NCI-H510A (cell line): ENCODE measurements at regions not wholly inside any gene's neighbourhood (a gene's known extent, or its start where the extent isn't known, plus 50 kb on each side); places are given as distances from the start of the nearest gene placed in this dataset.

ENCODE experiments used
- DNase-seq: peaks from one replicate; lab custom pipeline; 2025; lab: John Stamatoyannopoulos, UW

DNA sequence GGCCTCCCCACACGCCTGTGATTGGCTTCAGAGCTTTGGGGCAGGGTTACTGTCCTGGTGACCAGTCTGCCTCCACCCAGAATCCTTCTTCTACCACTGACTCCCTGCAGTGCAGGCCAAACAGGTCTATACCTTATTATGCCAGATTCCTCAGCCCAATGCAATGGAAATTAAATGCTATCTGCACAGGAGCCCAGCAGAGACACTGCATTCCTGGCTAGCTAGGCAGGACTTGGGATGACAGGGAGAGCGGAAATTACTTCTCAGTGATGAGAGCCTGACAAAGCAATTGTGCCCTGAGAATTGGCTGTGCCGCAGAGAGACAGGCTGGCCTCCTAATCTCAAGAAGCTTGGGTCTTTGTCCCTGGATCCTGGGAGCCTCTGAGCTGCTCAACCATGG, 143.8 kb upstream of the NCAM1 start:
- no peak for DNase-seq

DNA sequence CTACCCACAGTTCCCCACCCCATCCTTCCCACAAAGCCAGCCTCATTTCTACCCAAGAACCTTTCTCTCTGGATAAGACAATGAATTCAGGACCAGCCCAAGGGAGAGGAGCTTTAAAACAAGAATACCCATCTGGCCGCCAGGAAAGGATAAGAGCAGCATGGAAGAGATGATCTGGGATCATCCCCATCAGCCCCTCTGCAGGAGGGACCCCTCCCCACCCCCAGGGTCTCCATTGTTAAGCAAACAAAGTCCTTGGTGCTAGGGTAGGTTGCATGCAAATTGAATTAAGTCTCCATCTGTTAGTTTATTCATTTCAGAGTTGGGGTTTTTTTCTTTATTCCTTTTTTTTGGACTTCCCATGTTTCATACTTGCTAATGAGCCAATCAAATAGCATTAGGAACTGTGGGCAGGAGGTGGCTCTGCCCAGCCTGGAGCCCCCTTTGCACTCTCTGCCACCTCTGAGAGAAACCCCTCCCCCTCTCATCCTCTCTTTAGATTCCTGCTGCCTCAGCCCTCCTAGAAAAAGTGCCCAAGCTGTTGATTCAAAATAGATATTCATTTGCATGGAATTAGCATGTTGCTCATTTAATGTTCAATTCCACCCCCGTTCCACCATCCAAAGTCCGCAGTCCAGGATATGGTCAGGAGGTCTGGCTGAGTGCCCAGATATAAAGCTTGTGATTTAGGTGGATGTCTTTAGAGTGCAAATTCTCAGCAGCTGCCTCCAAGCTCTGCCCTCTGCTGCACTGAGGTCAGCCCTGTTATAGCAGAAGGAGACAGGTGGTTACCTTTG, 138.5 kb upstream of the NCAM1 start:
- peak; percentile 20 for DNase-seq

DNA sequence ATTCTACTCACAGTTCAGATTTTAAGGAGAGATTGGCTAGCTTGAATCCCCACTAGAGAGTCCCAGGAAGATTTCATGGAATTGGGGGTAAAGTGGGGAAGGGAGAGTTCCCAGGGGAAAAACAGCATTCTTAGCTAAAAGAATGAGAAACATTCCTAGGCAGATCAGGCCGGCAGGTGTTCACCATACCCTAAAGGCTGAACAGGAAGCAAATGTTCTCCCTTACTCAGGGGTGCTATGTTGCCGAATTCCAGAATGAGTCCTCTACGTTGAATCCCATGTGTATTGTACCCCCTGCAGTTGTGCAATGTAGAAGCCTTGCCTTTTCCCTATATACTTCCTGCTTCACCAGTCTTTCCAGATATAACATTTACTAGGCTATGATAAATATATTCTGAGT, 135.2 kb upstream of the NCAM1 start:
- DNase-seq, result no peak

DNA sequence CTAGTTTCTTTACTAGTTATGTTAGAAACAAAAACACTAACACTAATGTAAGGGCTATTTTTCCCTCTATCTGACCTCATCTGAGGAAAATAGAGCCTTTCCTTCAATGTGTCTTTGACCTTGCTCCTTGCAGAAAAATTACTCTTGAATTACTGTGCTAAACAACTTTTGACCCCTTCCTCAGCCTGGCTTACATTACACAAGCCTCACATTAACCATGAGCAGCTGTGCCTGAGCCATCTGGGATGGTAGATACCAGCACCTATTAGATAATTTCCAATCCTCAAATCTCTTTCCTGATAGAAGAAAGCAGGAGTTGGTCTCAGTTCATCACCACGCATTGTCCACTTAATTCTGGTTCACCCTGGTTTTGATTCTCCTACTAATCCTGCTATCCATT, 134.4 kb upstream of the NCAM1 start:
- no peak for DNase-seq

DNA sequence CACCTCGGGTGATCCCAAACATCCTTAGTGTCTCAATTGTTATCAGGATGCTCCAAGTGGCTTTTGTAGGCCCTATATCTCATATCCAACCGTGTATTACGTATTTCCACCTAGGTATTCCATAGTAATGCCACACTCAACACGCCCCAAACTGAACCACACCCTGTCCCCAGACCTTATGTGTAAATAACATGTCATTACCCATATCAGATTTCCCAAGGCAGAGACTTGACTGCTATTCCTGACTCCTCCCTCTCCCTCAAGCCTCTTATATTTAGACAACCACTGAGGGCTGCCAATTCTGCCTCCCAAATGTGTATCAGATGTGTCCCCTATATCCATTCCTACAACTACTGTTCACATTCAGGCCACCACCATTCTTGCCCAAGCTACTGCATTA, 132.8 kb upstream of the NCAM1 start:
- no peak for DNase-seq

DNA sequence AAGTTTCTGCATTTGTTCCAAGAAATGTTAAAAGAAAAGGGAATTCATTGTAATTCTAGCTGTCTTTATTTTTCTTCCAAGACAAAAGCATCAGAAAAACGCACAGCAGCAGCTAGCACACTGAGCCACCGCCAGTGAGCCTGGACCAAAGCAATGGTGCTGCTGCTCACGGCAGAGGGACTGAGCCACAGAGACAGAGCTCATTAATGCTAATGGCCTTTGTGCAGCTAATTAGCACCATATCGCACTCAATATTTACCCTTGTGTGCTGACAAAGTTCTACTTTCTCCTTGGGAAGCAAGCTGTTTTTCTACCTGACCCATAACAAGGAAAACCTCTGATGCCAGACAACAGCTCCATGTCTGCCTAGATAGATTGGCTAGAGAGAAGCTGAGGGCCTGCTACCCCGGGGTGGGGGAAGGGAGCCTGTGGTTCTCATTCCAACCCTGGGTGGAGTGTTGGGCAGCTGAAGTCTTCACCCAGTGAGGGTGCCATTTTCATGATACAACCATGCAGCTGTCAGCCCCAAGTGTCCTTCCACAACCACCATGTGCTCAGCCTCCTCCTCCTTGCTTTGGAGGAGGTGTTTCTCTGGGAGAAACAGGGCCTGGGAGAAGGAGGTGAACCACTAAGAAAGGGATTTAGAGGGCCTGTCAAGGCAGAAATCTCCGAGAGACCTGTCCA, 131.1 kb upstream of the NCAM1 start:
- DNase-seq, result no peak

DNA sequence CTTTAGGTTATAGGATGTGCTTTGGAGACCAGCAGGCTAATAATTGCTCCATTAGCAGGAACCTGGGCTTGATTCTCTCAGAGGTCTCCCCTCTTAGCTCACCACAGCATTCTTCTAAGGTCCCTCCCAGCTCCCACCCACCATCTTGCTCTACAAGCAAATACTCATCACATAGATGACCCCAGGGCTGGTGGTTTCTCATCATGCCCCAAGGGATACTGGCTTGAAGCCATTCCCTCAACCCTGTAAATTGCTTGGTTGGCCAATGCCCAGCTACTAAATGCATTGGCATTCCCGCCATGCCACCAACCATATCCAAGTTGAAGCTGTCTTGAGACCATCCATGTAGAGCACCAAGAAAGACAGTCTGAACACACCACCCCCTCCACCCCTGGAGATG, 130.2 kb upstream of the NCAM1 start:
- DNase-seq, result no peak

DNA sequence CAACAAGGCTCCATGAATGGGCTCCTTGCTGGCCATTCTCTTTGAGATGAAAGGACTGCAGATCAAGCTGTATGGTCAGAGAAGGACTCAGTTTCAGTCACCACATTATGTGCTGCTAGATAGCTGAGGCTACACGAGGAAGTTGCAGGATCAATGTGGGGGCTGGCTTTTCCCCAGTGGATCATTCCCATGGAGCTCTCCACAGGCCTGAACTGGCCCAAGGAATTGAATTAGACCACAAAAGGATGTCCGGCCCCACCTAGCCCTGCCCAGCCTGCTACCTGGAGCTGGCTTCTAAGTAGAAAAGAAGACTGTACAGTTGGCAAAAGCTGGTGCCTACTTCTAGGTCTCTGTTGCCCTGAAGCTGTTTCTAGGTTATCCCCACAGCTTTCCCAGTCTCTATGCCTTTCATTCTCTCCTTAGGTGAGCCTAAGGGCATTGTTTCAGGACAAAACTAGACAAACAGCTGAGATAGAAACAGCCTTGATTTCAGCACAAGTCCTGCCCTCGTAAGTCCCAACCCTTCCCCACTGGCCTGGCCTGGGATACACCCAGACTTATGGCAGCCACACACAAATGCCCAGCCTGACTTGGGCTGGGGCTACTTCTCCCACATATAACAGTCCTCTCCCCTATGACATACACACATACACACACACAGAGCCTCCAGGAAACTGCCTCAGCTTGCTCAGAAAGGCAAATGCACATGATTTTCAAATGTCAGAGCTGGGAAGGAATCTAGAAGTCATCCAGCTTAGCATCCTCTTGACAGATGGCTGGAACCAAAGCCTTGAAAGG, 129.1 kb upstream of the NCAM1 start:
- DNase-seq, result no peak

DNA sequence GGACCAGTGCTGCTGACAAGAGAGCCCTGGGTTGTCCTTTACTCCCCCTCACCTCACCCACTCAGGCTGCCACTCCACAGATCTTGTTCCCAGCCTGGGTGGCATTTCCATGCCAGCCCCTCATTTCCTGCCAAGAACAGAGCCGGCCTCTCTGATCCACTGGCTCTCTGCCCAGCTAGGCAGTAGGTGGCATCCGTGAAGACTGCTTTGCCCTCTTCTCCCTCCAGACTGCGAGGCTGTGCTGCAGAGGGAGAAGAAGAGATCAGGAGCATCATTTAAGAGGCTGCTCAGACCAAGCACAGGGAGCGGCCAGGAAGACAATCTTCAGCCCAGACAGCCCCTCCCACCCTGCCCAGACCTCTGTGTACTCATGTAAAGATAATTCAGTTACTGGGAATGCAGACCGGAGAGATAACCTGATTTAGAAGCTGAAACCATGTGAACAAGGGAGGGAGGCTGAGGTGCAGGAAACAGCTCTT, 126.9 kb upstream of the NCAM1 start:
- no peak for DNase-seq

DNA sequence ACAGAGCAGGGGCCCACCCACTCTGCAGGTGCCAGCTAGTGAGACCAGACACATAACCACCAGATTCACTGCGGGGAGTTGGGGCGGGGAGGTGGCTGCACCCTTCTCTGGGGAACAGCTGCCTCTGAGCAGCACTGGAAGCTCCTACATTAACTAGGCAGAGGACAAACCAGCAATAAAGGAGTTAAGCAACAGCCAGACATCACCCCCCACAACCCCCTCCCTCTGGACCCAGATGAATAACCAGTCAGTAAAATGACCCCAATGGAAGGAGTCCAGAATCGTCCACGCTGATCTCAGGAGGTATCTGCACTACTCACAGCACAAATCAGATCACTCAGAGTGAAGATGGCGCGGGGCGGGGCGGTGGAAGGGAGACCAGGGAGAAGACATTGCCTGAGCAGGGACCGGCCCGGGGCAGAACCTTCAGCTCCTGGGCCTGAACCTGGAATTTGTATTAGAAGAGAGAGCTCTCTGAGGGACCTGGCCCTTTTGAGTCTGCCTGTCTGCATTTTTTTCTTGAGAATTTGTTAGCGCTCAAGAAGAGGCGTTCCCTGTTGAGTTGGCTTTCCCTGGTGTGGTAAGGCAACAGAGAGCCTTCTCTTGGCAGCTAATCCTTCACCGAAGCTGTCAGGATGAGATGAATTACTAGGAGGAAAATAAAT, 125.5 kb upstream of the NCAM1 start:
- DNase-seq, result no peak

DNA sequence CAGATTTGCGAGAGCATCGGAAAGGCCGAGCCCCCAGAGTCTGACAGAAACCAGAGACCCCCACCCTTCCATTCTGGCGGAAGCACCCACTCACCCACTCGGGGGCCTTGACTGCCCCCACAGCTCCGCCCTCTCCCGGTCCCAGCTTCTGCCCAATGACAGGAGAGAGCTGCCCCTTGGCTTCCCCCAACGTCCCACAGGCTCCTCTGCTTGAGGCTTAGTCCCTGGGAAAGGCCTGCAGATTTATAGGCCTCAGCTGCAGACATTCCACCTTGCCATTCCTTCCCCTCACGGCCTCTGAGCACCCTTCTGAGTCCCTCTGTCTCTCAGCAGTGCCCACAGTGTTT, 125.0 kb upstream of the NCAM1 start:
- no peak for DNase-seq

DNA sequence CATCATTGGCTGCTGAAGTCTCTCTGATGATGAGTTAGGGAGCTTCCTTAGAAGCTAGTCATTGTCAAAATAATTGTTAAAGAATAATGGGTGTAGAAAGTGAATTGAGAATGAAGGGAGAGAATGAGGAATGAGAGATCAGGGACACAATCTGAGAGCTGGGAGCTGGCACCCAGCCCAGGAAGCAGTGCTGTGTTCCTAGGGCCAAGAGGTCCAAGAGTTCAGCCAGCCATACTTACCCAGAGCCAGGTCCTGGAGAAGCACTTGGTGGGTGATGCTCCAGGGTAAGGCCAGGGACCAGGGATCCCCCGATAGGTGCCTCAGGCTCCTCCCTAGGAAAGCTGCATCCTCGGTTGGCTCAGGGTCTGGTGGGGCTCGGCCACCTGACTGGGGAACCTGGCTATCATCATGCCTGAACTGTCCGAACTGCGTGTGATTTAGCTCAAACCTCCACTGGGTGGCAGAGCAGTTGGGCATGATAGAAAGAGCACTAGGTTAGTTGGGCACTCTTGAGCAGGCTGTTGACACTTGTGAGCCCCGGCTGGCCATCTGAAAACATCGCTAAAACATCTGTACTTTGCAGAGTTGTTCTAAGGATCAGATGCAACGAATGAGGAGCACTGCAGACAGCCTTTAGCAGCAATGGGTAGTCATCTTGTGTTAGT, 123.9 kb upstream of the NCAM1 start:
- peak; percentile 16 for DNase-seq

DNA sequence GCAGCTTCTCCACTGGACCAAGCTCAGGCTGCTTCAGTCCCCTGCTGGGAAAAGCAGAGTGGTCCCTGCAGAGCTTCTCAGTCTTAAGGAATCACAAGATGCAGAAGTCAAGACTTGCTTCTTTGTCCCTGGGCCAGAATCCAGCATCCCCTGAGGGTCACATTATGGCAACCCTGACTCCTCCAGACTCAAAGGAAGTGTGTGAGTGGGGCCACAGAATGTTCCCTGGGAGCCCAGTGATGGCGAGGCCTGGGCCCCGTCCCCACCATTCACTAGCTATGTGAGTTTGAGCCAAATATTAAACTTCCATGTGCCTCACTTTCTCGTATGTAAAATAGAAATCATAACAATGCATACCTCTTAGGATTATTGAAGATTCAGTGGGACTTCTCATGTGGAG, 122.2 kb upstream of the NCAM1 start:
- no peak for DNase-seq

DNA sequence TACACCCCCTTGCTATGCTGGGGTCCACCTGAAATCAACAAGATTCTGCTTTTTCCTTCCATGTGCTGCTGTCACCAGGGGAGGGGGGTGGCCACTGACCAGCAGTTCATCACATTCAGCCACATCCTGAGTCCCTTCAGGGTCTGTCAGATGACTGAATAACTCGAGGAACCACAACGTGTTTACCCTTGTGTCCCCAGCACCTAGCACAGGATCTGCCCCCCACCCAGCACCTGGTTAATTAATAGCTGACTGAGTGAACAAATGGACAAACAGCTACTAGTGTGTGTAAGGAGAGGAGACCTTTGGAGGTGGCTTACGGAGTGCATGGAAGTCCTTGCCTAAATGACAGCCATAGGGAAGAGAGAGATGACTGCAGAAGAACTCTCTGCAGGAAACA, 119.5 kb upstream of the NCAM1 start:
- no peak for DNase-seq

DNA sequence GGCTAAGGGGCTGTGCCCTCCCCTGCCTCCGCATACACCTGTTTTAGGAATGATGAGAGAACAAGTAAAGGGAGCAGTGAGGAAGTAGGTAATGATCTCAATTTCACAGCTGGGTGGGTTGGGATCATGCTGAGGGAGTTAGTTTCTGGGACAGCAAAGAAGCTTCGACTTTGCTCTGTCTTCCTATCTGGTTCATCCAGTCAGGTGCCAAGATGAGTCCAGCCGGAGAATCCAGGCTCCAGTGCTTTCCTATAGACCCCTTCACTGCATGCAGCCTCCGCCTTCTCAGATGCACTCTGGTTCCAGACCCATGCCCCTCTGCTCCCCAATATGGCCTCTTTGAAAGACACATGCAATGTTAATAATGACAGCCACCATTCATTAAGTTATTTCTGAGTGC, 119.1 kb upstream of the NCAM1 start:
- DNase-seq, result no peak

DNA sequence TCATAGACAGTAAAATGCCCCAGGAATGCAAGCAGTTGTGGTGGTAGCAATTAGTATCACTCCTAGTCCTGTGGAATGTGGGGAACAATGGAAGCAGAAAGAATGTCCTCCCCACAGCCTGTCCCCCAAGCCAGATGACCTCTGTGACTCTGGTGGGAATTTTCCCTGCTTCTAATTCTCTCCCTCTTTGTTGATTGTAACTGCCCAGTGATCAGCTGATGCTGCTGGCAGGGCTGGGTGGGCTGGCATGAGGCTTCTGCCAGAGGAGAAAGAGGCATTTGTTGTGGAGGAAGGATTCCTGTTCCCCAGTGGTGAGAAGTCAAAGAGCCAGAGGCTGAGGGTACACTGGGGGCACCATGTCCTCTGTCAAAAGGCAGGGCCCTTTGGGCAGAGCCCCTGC, 116.7 kb upstream of the NCAM1 start:
- DNase-seq, result no peak

DNA sequence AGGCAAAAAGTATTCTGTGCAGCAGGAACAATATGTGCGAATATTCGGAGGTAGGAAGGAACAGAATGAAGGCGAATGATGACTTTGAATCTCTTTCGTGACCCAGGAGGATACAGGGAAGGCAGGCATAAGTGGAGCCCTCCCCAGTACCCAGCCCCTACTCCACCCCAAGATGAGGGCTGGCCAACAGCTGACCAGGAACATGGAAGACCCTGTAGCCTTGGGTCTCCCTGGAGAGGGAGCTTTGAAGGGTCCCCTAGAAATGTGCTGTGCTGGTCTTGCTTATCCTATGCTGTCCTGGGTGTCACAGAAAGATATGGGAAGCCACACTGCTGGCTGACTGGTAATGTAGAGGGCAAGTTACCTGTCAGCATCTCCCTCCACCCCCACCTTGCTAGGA, 113.7 kb upstream of the NCAM1 start:
- DNase-seq, result no peak

DNA sequence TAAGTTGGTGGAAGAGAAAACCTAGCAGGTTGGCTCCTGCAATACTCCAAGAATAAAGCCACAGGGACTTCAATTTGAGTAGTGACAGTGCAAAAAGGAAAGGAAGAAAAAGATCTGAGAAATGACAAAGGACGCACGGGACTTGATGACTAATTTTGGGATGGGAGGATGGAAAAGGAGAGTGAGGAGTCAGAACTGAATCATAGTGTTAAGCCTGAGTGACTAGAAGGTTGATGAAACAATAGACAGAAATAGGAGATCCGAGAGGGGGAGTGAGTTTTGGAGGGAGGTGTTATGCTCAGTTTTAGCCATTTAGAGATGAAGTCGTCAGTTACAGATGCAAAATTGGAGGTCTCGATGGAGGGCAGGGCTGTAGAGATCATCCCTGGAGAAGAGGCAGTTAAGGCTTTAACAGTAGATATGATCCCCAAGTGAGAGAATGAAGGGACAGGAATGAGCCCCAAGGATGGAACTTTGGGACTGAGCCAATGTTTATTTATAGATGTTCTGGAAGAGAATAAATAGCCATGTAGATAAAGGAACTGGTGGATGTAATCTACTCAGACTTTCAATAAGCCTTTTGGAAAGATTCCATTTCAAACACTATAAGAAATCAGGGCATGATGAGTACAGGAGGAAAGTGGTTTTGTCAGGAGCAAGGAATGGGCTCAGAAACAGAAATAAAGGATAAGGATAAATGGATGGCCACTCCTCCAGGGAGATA, 108.9 kb upstream of the NCAM1 start:
- no peak for DNase-seq

DNA sequence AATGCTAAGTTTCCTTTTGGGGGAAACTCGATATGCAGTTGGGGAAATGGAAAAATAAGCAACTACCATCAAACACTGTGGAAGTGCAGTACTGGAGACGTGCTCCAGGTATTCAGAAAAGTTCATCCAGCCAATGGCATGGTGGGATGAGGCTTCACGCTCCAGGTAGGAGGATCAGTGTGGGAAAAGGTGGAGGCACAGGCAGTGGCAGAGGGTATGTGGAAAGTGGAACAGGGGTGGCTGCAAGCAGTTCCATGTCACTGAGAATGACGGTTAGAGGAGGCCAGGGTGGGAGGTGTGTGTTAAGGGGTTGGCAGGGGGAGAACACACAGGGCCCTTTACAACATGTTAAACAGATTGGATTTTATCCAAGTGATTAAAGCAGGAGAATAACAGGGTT, 105.1 kb upstream of the NCAM1 start:
- DNase-seq, result no peak

DNA sequence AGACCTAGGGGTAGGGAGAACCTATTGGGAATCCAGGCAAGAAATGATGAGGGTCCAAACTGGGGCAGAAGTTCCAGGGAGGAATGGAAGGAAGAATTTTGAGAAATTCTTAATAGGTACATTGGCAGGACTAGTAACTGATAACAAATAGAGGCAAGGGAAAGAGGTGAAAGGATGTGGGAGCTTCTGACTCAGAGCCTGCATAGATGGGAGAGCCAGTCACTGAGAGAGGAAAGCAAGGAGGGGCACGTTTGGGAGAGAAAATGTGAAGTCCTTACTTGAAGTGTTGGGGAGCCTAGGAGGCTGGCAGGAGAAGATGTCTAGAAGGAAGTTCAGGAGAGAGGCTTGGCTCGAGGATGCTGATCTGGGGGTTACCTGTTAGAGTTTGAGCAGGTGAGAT, 104.6 kb upstream of the NCAM1 start:
- no peak for DNase-seq

DNA sequence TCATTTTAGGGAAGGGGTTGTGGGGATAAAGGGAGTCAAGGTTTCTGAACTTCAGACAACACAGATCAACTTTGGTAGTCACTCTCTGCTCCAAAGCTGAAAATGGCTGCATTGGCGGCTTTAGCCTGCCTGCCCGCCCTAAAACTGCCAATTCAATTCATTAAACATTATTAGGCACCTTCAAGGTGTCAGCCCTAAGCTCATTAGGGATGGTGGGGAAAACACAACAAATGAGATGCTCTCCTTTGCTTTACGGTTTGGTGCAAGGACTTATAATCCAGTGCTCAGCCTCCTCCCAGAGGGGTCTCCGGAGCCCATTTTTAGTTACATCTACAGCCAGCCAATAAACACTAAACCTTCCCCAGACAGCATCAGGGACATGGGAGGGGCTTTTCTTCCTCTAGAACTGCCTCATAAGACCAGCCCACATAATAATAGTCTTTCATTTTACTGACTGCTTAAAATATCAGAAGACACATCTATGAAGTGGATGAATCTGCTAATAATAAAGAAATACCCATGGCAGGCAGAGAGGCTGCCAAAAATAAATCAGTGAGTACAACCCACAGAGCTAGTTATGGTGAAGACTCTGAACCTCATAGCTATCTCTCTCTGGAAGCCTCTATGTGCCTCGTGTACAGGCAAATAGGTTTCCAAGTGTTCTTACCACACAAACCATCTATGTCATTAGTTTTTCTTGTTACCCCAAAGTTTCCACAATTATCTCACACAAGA, 102.8 kb upstream of the NCAM1 start:
- DNase-seq, result no peak
